ENCODE measurements at regions not wholly inside any gene's neighbourhood (a gene's known extent, or its start where the extent isn't known, plus 50 kb on each side); places are given as distances from the start of the nearest gene placed in this dataset.

DNA sequence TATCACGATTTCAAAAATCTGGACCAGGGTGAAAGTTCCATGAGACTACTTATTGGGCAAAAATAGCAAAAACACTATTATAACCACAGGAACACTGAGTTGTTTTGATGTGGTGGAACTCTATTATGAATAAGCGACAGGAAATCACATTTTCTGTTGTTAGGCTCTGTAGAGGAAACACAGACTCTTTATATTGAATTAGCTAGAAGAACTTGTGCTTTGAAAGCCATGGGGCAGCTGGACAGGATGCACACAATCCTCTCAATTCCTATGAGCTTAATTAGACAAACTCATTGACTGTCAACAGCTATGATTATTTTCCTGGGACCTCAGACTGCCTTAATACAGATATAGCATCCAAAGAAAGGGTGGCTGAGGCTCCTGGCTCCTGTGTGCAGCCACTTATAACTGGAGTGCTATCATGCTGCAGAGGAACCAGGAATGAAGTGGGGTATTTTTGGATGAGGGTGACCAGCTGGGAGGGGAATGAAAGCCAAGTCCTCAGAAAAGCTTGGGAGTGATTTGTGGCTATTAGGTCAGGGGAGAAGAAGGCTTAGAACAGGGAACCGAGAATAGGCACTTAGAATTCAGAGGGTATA, 657.3 kb downstream of the TYW1 start:
- TF ChIP-seq POLR2A (IDR thresholded peaks at IDR 0.05) (no peak), POLR2AphosphoS5 (IDR thresholded peaks at IDR 0.05) (no peak)
- TF ChIP-seq, protein P1, sequence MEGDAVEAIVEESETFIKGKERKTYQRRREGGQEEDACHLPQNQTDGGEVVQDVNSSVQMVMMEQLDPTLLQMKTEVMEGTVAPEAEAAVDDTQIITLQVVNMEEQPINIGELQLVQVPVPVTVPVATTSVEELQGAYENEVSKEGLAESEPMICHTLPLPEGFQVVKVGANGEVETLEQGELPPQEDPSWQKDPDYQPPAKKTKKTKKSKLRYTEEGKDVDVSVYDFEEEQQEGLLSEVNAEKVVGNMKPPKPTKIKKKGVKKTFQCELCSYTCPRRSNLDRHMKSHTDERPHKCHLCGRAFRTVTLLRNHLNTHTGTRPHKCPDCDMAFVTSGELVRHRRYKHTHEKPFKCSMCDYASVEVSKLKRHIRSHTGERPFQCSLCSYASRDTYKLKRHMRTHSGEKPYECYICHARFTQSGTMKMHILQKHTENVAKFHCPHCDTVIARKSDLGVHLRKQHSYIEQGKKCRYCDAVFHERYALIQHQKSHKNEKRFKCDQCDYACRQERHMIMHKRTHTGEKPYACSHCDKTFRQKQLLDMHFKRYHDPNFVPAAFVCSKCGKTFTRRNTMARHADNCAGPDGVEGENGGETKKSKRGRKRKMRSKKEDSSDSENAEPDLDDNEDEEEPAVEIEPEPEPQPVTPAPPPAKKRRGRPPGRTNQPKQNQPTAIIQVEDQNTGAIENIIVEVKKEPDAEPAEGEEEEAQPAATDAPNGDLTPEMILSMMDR (IDR thresholded peaks at IDR 0.05), result no peak
